ENCODE measurements at regions not wholly inside any gene's neighbourhood (a gene's known extent, or its start where the extent isn't known, plus 50 kb on each side); places are given as distances from the start of the nearest gene placed in this dataset.

DNA sequence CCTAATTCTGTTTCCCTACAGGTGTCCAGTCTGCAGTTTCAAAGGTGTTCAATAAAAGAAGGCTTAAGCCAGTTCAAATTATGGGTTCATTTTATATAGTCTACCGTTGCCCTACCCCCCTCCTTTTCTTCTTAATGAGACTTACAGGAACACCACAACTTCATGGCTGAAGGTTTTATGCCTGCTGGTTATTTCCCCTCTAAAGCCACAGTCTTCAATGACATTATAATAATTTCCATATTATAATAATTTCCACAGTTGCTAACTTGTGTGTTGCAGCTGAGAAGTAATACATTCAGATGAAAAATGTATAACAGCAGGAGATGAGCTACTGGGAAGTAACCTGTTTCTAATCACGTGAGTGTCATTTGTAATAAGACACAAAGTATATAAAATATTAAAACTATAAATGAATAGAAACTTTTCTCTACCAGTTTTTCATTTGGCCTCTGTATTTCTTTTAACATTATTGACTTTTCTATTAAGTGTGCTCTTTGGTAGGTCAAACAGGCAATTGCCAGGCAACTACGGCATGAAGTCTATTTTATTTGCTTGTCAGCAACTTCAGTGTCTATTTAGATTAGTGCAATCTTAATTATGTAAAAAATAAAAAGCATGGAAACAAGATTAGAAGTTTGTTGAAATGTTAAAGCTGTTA lies 120.5 kb upstream of the HMHB1 start:
- TF ChIP-seq EZH2 (IDR thresholded peaks at IDR 0.05; ENCODE audit: borderline replicate concordance, low read depth, low read length, poor library complexity, severe bottlenecking) = no peak
- TF ChIP-seq, protein P1, sequence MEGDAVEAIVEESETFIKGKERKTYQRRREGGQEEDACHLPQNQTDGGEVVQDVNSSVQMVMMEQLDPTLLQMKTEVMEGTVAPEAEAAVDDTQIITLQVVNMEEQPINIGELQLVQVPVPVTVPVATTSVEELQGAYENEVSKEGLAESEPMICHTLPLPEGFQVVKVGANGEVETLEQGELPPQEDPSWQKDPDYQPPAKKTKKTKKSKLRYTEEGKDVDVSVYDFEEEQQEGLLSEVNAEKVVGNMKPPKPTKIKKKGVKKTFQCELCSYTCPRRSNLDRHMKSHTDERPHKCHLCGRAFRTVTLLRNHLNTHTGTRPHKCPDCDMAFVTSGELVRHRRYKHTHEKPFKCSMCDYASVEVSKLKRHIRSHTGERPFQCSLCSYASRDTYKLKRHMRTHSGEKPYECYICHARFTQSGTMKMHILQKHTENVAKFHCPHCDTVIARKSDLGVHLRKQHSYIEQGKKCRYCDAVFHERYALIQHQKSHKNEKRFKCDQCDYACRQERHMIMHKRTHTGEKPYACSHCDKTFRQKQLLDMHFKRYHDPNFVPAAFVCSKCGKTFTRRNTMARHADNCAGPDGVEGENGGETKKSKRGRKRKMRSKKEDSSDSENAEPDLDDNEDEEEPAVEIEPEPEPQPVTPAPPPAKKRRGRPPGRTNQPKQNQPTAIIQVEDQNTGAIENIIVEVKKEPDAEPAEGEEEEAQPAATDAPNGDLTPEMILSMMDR (conservative IDR thresholded peaks at IDR 0.05; ENCODE audit: low read depth, low read length) = no peak
